ENCODE measurements at regions not wholly inside any gene's neighbourhood (a gene's known extent, or its start where the extent isn't known, plus 50 kb on each side); places are given as distances from the start of the nearest gene placed in this dataset.

DNA sequence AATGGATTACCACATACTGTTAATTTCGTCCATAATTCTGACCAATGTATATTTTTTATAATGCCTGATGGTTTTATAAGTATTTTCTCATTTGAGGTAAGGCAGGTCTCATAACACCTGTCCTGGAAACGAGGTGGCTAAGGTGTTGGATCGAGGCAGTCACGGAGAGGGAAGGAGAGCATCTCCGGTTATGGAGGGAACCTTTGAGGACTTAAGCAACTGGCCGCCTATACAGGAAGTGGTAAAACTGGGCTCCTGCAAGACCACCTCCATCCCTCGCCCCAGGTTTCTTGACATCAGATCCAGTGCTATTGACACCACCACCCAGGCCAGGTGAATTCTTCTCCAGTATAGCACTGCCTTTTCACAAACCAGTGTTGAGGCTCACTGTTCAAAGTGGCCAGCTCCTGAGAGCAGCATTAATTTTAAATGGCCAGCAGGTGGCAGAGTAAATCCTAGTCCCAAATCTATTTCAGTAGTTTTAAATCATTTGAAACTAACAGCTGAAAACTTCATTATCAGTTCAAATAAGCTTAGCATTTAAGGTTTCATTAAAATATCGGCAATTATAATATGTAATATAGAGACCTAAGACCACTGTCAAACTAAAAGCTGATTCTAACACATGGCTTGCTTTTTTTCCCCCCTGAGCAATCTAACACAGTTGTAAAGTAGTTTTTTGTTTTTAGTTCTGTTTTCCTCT, 100.8 kb downstream of the PPM1A start:
- DNase-seq (ENCODE audit: low spot score) (peak; percentile 78), FAIRE-seq (peak; percentile 52)

DNA sequence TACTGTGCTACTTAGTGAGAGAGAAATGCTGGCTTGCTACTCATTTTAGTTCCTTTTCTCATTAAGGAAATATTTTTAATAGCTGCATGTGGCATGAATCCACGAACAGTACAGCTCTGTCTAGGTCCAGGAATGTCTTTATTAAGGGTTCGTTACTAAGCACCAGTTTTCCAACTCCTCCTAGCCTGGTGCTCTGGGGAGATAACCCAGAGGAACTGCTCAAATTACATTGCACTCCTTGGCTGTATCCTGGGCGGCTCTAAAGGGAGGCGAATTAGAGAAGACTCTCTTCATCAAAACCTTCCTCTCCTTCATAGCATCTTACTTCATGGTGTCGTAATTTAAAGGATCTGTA, 101.3 kb downstream of the PPM1A start:
- FAIRE-seq (no peak), DNase-seq (ENCODE audit: low spot score) (no peak)

DNA sequence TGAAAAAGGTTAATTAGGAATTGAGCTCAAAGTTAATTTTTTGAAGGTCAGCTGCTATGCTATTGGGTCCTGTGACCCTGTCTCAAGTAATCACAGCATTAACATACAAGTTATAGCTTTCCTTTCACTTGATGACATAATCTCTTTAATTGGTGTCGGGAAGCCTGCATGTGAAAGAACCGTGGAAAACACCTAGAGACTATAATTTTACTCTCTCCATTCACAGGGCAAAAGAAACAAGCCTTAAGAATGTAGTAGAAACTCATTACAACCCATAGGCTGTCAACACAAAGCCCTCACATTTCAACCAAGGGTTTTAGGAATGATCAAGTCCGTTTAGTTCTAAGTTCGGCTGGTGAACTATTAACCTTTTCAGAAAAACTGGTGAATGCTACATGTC, 104.4 kb downstream of the PPM1A start:
- no peak for FAIRE-seq

DNA sequence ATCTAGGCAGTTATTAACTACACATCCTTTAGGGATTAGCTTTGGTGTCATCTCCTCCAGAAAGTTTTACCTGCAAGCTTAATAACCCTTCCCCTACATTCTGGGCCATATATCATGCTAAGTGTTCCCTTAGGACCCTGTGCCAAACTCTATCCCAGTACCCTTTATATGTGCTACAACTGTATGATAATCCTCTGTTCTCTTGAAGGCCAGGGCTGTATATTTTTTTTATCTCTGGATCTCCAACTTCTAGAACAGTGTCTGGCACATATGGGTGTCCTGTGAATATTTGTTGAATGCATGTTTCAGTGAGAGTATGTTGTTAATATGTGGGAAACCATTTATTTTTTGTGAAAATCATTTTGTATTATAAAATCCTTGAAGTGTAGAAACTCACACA, 106.7 kb downstream of the PPM1A start:
- FAIRE-seq (no peak), DNase-seq (ENCODE audit: low spot score) (no peak)

More for the DNA sequence above, 104.4 kb downstream of the PPM1A start:
- no peak for DNase-seq (ENCODE audit: low spot score)

DNA sequence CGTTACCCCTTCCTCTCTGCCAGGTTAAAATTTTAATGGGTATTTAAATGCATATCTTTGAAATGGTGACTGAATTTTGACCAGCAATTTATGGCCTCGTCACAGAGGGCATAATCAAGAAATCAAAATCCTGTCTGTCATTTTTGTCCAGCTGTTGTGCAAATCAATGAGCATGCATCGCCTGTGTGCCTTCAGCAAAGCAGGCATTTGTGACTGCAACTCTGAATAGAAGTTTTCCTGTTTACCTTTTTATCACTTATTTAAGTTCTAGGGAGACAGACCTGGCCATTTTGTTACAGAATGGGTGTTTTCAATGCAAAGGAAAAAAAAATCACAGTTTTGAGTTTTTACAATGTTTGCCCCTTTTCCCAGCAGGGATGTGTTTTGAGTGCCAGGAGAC, 107.4 kb downstream of the PPM1A start:
- DNase-seq (ENCODE audit: low spot score): no peak
- FAIRE-seq: no peak

DNA sequence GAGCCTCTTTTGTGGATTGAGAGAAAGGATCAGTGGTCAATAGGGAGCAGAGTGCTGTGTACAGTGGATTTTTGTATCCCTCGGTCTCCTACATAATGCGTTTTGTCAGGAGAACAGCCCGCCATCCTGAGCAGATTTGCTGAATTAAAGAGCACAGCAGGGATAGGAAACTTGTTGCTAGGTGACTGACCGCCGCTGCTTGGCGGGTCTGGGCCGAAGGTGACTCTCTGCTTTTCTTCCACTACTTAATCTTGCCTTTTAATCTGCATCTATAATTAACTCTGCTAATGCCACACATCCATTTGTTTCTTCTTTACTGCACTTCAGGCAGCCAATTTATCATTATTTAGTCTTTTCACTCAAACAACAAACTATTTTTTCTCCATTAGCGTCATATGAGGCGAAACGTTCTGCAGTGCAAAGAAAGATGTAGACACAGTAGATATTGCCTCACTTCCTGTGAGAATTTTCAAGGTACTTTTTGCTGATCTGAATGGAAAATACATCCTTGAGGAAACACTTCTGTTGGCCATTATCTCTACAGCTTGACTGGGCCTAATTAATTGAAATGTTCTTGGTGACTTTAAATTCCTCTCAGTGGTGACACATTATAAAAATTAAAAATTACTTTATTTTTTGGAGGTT, 108.0 kb downstream of the PPM1A start:
- no peak for FAIRE-seq
- no peak for DNase-seq (ENCODE audit: low spot score)

DNA sequence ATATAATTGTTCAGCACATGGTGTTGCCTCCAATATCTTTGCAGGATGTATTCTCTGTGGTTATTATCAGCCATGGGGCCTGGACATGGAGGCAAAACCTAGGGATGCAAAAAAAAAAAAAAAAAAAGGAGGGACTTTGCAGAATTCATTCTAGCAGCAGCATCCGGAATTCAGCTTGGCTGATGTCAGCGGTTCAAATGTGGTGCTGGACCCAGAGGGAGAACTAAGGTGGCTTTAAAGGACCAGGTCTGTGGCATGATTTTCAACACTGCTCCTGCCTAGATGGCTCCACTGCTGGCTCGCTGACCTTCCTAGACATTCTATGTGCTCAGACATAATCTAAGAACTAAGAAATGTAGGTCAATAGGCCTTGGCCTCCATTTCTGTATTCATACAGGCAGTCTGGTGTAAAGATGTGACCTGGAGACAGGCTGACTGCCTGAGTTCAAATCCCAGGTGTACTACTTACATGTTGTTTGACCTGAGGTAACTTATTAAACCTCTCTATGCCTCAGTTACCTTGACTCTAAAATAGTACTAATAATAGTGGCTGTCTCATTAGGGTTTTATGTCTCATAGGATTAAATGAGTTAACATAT, 108.6 kb downstream of the PPM1A start:
- FAIRE-seq: peak; percentile 74
- DNase-seq (ENCODE audit: low spot score): no peak

DNA sequence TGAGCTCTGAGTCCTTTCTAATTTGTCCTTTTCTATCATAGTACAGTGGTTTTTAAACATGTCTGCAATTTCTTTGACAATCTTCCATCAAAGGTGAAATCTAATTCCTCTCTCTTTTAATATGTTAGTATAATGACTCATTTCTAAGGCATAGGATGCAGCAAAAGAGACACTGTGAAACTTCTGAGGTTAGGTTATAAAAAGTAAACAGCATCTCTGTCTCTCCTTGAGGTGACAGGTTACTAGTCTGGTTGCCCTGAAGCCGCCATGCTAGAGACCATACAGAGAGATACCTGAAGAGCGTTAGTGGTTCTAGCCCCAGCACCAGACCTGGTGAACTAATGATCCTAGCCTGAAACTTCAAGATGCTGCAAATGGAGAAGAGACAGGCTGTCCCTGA, 114.3 kb downstream of the PPM1A start:
- no peak for DNase-seq (ENCODE audit: low spot score)
- no peak for FAIRE-seq

DNA sequence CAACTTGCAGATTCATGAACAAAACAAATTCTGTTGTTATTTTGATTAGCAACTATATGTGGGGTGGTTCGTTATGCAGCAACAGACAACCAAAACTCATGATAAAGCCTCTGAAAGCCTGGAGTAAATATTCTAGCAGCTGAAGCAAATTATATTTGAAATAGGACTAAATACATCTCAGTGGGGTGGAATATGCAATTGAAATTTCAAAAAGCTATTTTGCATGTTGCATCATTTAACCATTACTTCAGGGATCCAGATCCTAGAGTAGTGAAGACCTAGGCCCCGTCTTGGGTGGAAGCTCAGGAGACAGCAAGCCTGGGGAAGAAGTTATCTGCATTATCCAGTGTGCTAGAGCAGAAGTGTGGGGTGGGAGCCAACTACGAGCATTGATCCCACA, 114.7 kb downstream of the PPM1A start:
- DNase-seq (ENCODE audit: low spot score): no peak
- FAIRE-seq: no peak

DNA sequence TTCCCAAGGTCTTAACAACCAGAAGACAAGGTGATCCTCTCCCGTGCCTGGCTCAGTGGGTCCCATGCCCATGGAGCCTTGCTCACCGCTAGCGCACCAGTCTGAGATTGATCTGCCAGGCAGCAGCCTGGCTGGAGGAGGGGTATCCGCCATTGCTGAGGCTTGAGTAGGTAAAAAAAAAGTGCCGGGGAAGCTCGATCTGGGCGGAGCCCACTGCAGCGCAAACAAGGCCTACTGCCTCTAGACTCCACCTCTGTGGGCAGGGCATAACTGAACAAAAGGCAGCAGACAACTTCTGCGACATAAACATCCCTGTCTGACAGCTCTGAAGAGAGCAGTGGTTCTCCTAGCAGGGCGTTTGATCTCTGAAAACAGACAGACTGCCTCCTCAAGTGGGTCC, 104.0 kb downstream of the C14orf39 start:
- DNase-seq (ENCODE audit: low spot score): no peak
- FAIRE-seq: peak; percentile 59

Data from urothelium cell line (cell line).